BJ (cell line): ENCODE measurements at regions not wholly inside any gene's neighbourhood (a gene's known extent, or its start where the extent isn't known, plus 50 kb on each side); places are given as distances from the start of the nearest gene placed in this dataset.

Experiments used
- CTCF ChIA-PET: fragments of 350-600 bp; formaldehyde crosslinking; extraction: SDS; loops from one replicate; lab custom pipeline; 2021; ENCODE audit warnings: antibody characterized with exemption, inconsistent platforms; lab: Yijun Ruan, JAX
- POLR2A ChIA-PET: fragments of 300-600 bp; sonication (Branson Sonifier 250); formaldehyde crosslinking; extraction: SDS; loops from one replicate; lab custom pipeline; 2021; ENCODE audit warnings: antibody characterized with exemption; lab: Charles Lee
- DNase-seq: peaks from one replicate; pipeline ENCODE4 v3.0.0-alpha.2; 2011; ENCODE audit warnings: low read depth
- H3K27me3 ChIP-seq: 2 replicates; pipeline ENCODE4 v1.6.0; 2011; ENCODE audit warnings: low read length; ENCODE audit not compliant: control insufficient read depth, insufficient read depth
- H3K36me3 ChIP-seq: 2 replicates; pipeline ENCODE4 v1.5.1; 2011; ENCODE audit warnings: low read length; ENCODE audit not compliant: control insufficient read depth, insufficient read depth
- H3K4me3 ChIP-seq: 2 replicates; pipeline ENCODE4 v1.5.1; 2011; ENCODE audit warnings: low read depth, mild to moderate bottlenecking, control low read depth, low read length
- CTCF ChIP-seq: IDR thresholded peaks from 2 replicates; pipeline ENCODE4 v1.5.1; 2011; ENCODE audit warnings: low read depth, mild to moderate bottlenecking, control low read depth, inconsistent platforms, low read length, moderate library complexity; ENCODE audit not compliant: insufficient read depth

- CTCF ChIA-PET = no interaction called here
- no peak for DNase-seq
These were observed 440.6 kb downstream of the MCTP2 start for GRCh38 chr15:94671858-94672532.

GRCh38 chr15:94673801-94674200, 442.4 kb downstream of the MCTP2 start:
- CTCF ChIA-PET = no interaction called here
- H3K4me3 ChIP-seq = no peak overlapping the region
- DNase-seq = no peak
- no peak for TF ChIP-seq CTCF
- no peaks in the 10 kb centered on the region for H3K27me3 ChIP-seq
- H3K36me3 ChIP-seq = no peaks in the 10 kb centered on the region
- POLR2A ChIA-PET = no interaction called here

More at GRCh38 chr15:94671858-94672532, 440.6 kb downstream of the MCTP2 start:
- no peak overlapping the region for H3K4me3 ChIP-seq
- POLR2A ChIA-PET = no interaction called here
- H3K27me3 ChIP-seq = no peaks in the 10 kb centered on the region
- TF ChIP-seq CTCF = no peak
- no peaks in the 10 kb centered on the region for H3K36me3 ChIP-seq

DNA sequence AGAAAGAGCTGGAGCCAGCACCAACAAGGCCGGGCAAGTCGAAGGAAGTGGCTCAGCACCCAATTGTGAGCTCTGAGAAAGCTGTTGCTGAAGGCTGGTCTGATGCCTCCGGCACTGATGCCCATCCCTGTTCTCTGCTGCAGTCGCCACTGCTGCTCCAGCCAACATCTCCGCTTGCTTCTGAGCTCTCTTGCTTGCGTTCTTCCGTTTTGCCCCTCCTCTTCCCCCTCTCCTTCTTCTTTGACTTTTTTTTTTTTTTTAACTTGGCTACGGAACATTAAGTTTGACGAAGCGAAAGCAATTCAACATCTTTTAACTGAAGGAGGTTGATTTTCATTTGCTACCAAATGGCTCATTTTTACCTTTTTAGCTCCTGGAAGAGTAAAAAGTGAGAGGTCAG, 442.9 kb downstream of the MCTP2 start:
- POLR2A ChIA-PET = no interaction called here
- H3K4me3 ChIP-seq = no peak overlapping the region

GRCh38 chr15:94677202-94677790, 445.9 kb downstream of the MCTP2 start:
- ChIA-PET POLR2A (no interaction called here), CTCF (no interaction called here)
- no peak for TF ChIP-seq CTCF
- Histone ChIP-seq H3K27me3 (no peaks in the 10 kb centered on the region), H3K36me3 (no peaks in the 10 kb centered on the region), H3K4me3 (no peak overlapping the region)
- DNase-seq = no peak

More for the DNA sequence above, 442.9 kb downstream of the MCTP2 start:
- CTCF ChIA-PET = no interaction called here
- TF ChIP-seq CTCF = no peak
- no peaks in the 10 kb centered on the region for H3K27me3 ChIP-seq
- no peak for DNase-seq
- no peaks in the 10 kb centered on the region for H3K36me3 ChIP-seq

DNA sequence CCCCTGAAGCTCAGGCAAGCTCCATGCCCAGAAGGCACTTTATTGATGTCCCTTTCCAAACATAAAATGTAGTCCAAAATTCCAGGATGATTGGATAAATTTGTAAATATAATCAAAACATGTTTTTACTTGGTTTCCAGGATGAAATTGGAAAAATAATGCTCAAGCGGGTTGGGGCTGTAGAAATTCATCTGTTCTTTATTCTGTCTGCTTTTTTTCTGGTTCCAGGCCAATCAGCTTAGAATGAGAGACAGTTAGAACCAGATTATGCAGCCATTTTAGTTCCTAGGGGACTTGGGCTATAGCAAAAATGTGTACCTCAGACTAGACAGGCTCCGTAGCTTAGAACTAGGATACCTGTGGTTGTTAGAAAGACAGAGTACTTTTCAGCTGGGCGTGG, 450.8 kb downstream of the MCTP2 start:
- ChIA-PET POLR2A (no interaction called here), CTCF (no interaction called here)
- TF ChIP-seq CTCF = no peak
- no peak for DNase-seq
- no peaks in the 10 kb centered on the region for H3K27me3 ChIP-seq
- no peak overlapping the region for H3K4me3 ChIP-seq
- H3K36me3 ChIP-seq = no peaks in the 10 kb centered on the region
